HG02763 (cell line): ENCODE measurements at regions not wholly inside any gene's neighbourhood (a gene's known extent, or its start where the extent isn't known, plus 50 kb on each side); places are given as distances from the start of the nearest gene placed in this dataset.
"Not testable (repeated sequence)": the region's sequence is repeated elsewhere in the genome, so short reads cannot be mapped to it uniquely, and the experiment has no call there.

Experiments used
- ATAC-seq: cut with Tn5 transposase; IDR thresholded peaks from one replicate; pipeline ENCODE4 v1.9.1; 2021; ENCODE audit warnings: mild to moderate bottlenecking, moderate library complexity; ENCODE audit not compliant: unreplicated experiment

GRCh38 chr5:41995193-41995592, 70.1 kb downstream of the FBXO4 start:
- no peak for ATAC-seq

GRCh38 chr5:42001673-42002072, 76.6 kb downstream of the FBXO4 start:
- ATAC-seq = no peak

- not testable (repeated sequence) for ATAC-seq
These were observed 78.8 kb downstream of the FBXO4 start for GRCh38 chr5:42003852-42004251.

DNA sequence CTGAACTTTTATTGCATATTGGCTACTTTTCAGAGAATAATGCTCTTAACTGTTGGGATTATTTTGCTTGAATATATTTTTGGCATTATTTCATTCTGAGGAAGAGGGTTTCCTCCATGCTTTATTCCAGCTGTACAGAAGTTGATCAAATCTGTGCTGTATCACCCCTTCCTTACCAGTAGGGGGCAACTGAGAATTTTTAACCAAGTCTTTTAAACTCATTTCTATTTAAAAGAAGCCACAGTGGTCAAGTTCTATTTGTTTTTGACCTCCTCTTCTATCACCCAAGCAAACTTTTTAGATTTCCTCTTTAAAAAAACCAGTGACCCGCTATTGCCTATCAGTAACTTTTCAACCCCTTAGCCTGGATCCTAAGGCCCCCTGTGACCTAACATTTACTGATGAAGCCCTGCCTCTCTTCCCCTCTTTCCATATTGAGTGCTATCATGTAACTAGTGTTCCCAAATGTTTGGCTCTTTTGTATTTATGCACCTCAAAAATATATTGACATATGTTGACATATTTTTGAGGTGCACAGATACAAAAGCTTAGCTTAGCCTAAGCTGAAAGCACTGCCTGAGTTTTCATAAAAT, 80.6 kb downstream of the FBXO4 start:
- ATAC-seq = no peak

DNA sequence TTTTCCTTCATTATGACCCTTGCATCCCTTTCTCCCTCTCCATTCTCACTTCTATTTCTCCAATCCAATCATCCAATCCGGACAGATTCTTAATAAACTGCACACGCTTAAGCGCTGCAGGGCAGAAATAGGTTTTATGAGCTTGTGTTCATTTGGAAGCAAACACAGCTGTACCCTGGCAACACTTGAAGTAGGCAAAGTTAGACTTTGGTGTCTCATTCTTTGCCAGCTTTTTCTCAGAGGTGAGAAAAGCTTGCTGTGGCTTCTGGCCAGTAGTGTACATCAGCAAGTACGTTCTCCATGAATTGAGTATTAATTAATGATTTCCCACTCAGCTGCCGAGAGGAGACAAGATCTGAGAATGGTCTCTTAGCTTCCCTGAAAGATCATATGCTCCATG, 88.5 kb downstream of the FBXO4 start:
- no peak for ATAC-seq

DNA sequence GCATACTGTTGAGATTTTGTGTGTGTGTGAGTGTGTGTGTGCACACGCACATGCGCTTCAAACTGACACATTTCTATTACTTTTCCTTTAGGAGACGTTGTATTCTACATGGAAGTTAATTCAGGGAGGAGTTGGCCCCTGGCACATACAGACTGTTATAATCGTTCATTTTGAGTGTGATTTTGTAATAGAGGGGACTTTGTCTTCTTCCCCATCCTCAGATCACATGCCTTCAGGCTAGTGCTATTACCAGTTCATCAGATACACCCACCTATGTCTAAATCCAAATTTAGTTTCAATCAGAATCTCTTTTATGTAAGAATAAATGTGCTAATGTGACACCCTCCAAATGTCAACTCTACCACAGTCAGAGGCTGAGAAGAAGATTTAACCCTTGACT, 90.2 kb downstream of the FBXO4 start:
- no peak for ATAC-seq

DNA sequence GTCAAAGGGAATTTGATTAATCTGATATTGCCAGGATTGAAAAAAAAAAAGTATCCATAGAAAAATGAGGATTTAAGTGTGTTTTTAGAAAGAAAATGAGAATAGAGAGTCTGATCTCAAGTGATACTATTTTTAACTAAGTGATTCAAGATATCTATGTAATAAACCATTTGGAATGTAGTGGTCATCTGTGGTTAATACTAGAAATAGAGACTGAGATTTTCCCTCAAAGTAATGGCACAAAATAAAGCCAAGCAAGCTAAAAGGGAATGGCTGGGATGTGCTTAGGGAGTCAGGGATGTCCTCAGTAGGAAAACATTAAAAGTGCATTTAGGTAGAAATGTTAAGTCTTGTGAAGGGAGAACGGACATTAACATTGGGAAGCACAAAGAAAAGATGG, 90.6 kb downstream of the FBXO4 start:
- no peak for ATAC-seq

DNA sequence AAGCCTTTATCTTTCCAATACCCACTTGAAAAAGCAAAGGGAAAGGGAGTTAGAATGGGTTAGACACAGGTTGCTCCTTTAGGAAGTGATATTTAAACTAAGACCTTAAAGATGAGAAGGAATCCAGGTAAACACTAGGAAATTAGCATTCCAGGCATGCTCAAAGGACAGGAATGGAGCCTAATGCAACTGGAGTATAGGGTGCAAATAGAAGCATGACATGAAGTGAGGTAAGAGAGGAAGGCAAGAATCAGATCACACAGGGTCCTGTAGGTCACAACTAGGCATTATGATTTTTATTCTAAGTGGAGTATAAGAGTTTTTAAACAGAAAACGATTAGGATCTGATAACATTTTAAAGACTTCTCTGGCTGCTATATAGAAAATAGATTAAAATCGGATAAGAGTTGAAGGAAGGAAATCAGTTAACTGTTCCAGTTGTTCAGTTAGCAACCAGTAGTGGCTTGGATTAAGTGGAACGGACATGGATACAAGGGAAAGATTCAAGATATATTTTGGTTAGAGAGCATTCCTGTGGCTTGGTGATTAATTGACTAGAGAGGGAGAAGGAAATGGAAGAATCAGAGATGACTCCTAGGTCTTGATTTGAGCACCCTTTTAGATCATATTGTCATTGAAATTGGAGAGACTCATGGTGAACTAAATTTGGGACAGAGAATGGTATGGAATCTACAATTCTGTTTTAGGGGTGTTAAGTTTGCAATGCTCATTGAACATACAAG, 95.9 kb downstream of the FBXO4 start:
- ATAC-seq = no peak

DNA sequence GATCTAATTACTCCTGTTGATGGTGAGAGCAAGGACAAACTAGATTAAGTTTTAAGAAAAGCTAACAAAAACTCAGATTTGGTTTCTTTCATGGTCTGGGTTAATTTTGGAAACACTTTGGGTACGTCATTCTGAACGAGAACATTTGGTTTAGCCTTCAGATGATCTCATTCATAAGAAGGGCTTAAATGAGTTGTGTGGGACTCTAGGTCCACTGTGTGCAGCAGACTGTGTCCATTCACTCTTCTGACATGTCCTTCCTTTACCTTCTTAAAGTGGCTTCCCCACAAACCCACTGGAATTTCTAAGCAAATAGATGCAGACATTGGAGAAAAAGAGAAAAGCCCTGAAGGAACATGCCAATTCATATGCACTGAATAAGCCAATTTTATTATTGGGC, 96.8 kb downstream of the FBXO4 start:
- no peak for ATAC-seq

DNA sequence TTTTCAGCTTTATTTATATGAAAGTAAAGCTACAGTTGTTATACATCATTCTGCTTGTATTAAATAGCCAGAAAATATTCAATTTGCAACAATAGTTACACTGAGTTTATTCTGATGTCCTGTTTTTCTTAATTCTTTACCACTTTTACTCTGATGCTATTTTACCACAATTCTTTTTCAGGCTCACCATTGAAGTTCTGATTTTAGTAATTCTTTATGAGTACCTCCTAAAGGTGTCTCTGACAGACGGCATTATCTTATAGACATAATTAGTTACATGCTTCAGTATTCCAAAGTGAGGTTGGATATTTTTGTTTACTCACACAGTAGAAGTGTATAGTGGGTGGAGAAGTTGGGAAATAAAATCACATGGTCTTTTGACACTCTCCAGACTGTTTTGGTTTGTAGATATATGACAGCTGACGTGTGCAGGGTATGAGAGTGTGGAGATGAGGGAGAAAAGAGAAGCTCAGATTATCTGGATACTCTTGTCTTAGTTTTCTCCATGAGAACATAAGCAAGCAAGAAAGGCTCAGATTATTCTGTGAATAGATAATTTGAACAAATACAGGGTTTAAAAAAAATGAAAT, 97.4 kb downstream of the FBXO4 start:
- ATAC-seq = no peak

DNA sequence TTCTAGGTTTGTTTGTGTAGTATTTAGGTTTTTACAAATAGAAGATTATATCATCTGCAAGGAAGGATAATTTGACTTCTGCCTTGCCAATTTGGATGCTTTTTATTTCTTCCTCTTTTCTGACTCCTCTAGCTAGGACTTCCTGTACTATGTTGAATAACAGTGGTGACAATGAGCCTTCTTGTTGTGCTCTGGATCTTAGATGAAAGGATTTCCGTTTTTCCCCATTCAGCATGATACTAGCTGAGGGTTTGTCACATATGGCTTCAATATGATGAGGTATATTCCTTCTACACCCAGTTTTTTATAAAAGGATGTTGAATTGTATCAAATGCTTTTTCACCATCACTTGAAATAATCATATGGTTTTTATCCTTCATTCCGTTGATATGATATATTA, 101.4 kb downstream of the FBXO4 start:
- no peak for ATAC-seq

- no peak for ATAC-seq
These were observed 107.1 kb downstream of the FBXO4 start for GRCh38 chr5:42032137-42032536.

GRCh38 chr5:42035526-42035925, 110.4 kb downstream of the FBXO4 start:
- ATAC-seq = no peak

DNA sequence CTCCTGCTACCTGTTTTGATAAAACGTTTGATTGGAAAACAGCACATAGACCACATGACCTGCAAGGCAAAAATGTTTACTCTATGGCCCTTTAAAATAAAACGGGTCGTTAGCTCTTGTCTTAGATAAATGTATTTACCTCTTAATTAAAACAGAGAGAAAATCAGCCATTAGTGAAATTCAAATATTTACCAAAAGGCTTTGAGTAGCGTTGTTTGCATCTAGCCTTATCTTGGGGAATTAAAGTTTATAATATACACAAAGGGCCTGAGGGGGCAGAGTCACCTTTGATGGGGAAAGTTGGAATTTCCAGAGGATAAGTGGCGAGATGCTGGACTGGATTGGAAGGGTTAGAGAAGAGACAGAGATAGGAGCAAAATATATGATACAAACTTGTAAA, 111.3 kb downstream of the FBXO4 start:
- no peak for ATAC-seq

- no peak for ATAC-seq
These were observed 112.4 kb downstream of the FBXO4 start for GRCh38 chr5:42037379-42037932.

DNA sequence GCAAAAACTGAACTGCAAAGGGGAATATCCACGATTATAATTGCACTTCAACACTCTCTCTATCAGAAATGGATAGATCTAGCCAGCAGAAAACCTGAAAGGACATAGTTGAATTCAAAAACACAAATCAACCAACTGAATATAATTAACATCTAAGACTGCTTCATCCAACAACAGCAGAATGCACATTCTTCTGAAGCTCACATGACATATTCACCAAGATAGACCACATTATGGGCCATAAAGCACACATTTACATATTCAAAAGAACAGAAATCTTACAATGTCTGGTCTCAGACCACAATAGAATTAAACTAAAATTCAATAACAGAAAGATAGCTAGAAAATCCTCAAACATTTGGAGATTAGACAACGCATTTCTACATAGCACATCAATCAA, 118.3 kb downstream of the FBXO4 start:
- ATAC-seq = no peak

GRCh38 chr5:42057254-42057690, 132.2 kb downstream of the FBXO4 start:
- ATAC-seq = peak; percentile 97

GRCh38 chr5:42059291-42059690, 134.2 kb downstream of the FBXO4 start:
- no peak for ATAC-seq

- no peak for ATAC-seq
These were observed 134.8 kb downstream of the FBXO4 start for GRCh38 chr5:42059778-42060464.

GRCh38 chr5:42061121-42061520, 136.0 kb downstream of the FBXO4 start:
- ATAC-seq = no peak

DNA sequence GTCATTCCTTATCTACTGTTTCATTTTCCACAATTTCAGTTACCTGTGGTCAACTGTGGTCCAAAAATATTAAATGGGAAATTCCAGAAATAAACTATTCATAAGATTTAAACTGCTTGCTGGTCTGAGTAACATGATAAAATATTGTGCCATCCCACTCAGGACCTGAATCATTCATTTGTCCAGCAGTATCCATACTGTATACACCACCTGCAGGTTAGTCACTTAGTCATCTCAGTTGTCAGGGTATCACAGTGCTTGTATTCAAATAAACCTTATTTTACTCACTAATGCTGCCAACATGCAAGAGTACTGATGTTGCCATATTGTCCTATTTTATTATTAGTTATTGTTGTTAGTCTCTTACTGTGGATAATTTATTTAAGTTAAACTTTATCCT, 139.7 kb downstream of the FBXO4 start:
- no peak for ATAC-seq

- ATAC-seq = no peak
These were observed 141.1 kb downstream of the FBXO4 start for GRCh38 chr5:42066131-42066530.
